ENCODE measurements at regions not wholly inside any gene's neighbourhood (a gene's known extent, or its start where the extent isn't known, plus 50 kb on each side); places are given as distances from the start of the nearest gene placed in this dataset.

GRCh38 chr10:128924918-128925317 lies 542.1 kb upstream of the MGMT start:
- Histone ChIP-seq H3K4me3 (ENCODE audit: low read depth, low read length) (no peak overlapping the region), H3K27me3 (ENCODE audit: control insufficient read depth, insufficient read depth, low read length) (no peaks in the 10 kb centered on the region), H3K36me3 (ENCODE audit: control insufficient read depth, insufficient read depth, low read length) (no peaks in the 10 kb centered on the region)
- DNase-seq (ENCODE audit: low read depth), result no peak
- no peak for TF ChIP-seq CTCF (IDR thresholded peaks at IDR 0.05; ENCODE audit: insufficient read depth, low read length, poor library complexity, severe bottlenecking)

GRCh38 chr10:128926711-128927110 lies 540.3 kb upstream of the MGMT start:
- no peak for TF ChIP-seq CTCF (IDR thresholded peaks at IDR 0.05; ENCODE audit: insufficient read depth, low read length, poor library complexity, severe bottlenecking)
- no peaks in the 10 kb centered on the region for H3K36me3 ChIP-seq (ENCODE audit: control insufficient read depth, insufficient read depth, low read length)
- H3K4me3 ChIP-seq (ENCODE audit: low read depth, low read length), result no peak overlapping the region
- no peaks in the 10 kb centered on the region for H3K27me3 ChIP-seq (ENCODE audit: control insufficient read depth, insufficient read depth, low read length)
- DNase-seq (ENCODE audit: low read depth), result no peak

- no peaks in the 10 kb centered on the region for H3K27me3 ChIP-seq (ENCODE audit: control insufficient read depth, insufficient read depth, low read length)
- no peak for TF ChIP-seq CTCF (IDR thresholded peaks at IDR 0.05; ENCODE audit: insufficient read depth, low read length, poor library complexity, severe bottlenecking)
- no peaks in the 10 kb centered on the region for H3K36me3 ChIP-seq (ENCODE audit: control insufficient read depth, insufficient read depth, low read length)
- DNase-seq (ENCODE audit: low read depth), result no peak
- no peak overlapping the region for H3K4me3 ChIP-seq (ENCODE audit: low read depth, low read length)
Observed at GRCh38 chr10:128927497-128928161, 539.4 kb upstream of the MGMT start.

GRCh38 chr10:128928231-128928836 lies 538.7 kb upstream of the MGMT start:
- Histone ChIP-seq H3K27me3 (ENCODE audit: control insufficient read depth, insufficient read depth, low read length) (no peaks in the 10 kb centered on the region), H3K36me3 (ENCODE audit: control insufficient read depth, insufficient read depth, low read length) (no peaks in the 10 kb centered on the region), H3K4me3 (ENCODE audit: low read depth, low read length) (no peak overlapping the region)
- no peak for DNase-seq (ENCODE audit: low read depth)
- no peak for TF ChIP-seq CTCF (IDR thresholded peaks at IDR 0.05; ENCODE audit: insufficient read depth, low read length, poor library complexity, severe bottlenecking)

- no peak for TF ChIP-seq CTCF (IDR thresholded peaks at IDR 0.05; ENCODE audit: insufficient read depth, low read length, poor library complexity, severe bottlenecking)
- Histone ChIP-seq H3K27me3 (ENCODE audit: control insufficient read depth, insufficient read depth, low read length) (no peaks in the 10 kb centered on the region), H3K4me3 (ENCODE audit: low read depth, low read length) (no peak overlapping the region), H3K36me3 (ENCODE audit: control insufficient read depth, insufficient read depth, low read length) (no peaks in the 10 kb centered on the region)
- DNase-seq (ENCODE audit: low read depth), result no peak
Observed at GRCh38 chr10:128929131-128929530, 537.9 kb upstream of the MGMT start.

GRCh38 chr10:128929767-128930166 lies 537.3 kb upstream of the MGMT start:
- Histone ChIP-seq H3K36me3 (ENCODE audit: control insufficient read depth, insufficient read depth, low read length) (no peaks in the 10 kb centered on the region), H3K4me3 (ENCODE audit: low read depth, low read length) (no peak overlapping the region), H3K27me3 (ENCODE audit: control insufficient read depth, insufficient read depth, low read length) (no peaks in the 10 kb centered on the region)
- no peak for TF ChIP-seq CTCF (IDR thresholded peaks at IDR 0.05; ENCODE audit: insufficient read depth, low read length, poor library complexity, severe bottlenecking)
- DNase-seq (ENCODE audit: low read depth), result no peak

Data from kidney epithelial cell (primary cell).